ENCODE measurements at regions not wholly inside any gene's neighbourhood (a gene's known extent, or its start where the extent isn't known, plus 50 kb on each side); places are given as distances from the start of the nearest gene placed in this dataset.

DNA sequence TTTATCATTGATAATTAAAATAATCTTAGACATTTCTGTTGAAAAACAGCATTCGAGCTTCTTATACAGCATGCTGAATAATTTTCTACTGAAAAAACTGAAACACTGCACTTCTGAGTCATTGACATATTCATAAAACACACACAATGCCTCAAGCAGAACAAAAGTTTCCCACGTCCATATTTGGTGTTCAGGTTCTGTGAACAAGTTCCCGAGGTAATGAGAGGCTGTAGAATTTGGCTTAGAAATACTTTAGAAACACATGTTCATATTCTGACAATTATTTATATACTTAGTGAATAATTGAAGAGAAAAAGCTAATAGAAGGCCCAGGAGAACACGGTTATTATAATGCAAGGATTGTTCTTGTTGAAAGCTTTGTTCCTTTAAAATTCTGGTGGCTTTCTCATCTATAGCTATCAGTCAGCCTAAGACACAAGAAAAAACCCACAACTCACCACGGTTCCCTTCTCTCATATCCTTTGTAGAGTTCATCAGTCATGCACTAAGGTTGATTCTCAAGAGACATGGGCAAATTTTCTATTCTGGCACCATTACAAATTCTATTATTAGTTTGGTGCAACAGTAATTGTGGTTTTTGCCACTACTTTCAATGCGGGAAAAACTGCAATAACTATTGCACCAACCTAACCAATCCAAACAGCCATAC, 194.4 kb downstream of the TMX3 start:
- no peak for DNase-seq

DNA sequence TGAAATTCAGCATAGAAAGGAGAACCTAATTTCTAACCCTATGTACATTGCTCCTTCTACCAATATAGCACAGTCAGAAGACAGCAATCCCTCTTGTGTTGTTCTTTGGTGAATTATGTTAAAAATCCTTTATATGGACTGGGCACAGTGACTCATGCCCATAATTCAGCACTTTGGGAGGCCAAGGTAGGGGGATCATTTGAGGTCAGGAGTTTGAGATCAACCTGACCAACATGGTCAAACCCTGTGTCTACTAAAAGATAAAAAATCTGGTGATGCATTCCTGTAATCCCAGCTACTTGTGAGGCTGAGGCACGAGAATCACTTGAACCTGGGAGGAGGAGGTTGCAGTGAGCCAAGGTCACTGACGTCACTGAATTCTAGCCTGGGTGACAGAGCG, 195.6 kb downstream of the TMX3 start:
- DNase-seq, result no peak

DNA sequence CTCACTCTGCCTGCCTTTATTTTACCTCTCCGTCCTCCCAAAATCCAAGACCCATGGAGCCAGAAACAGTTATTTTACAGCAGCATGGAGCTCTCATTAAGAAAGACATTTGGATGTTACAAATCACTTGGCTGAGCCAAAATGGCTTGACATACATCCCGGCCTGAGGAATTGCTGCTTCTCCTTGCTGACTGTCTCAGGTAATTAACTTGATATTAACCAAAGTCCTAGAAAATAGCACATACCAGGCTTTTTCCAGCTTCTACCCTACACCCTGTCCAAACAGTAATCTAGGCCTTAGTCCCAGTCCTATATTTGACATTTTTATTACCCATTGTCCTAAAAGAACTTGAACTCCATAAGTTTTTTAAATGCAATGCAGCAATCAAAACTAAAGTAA, 205.0 kb downstream of the TMX3 start:
- DNase-seq, result no peak

DNA sequence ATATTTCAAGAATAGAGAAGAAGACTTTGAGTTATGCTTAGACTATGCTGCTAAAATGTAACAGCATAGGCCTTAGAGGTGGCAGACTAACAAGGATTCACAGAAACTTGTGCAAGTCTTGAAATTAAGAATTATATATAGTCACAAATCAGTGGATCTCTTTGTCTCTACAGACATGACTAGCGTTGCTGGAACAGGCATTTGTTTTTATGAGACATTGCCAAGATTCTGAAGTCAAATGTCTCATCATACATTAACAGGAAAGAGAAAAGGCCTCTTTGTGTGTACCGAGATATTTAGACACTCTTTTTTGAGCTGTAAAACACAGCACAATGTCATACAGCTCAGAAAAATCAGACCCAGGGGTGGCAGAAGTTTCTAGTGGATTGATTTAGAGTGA, 207.1 kb downstream of the TMX3 start:
- no peak for DNase-seq

DNA sequence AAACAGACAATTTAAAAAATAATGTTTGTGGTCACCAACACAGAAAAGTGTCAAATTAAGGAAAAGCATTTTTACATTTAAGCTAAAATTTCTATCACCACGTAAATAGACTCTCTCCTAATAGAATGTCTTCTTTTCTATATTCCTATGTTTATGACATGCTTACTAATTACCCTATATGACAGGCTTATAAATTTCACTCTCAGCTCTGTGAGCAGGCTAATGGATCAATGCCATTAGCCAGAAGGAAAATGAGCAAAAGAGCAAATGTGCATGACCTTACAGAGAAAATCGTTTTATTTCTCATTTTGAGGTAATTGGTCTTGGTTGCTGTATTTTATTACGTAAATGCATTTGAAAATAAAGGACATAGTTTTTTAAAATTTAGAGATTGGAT, 209.7 kb downstream of the TMX3 start:
- no peak for DNase-seq

DNA sequence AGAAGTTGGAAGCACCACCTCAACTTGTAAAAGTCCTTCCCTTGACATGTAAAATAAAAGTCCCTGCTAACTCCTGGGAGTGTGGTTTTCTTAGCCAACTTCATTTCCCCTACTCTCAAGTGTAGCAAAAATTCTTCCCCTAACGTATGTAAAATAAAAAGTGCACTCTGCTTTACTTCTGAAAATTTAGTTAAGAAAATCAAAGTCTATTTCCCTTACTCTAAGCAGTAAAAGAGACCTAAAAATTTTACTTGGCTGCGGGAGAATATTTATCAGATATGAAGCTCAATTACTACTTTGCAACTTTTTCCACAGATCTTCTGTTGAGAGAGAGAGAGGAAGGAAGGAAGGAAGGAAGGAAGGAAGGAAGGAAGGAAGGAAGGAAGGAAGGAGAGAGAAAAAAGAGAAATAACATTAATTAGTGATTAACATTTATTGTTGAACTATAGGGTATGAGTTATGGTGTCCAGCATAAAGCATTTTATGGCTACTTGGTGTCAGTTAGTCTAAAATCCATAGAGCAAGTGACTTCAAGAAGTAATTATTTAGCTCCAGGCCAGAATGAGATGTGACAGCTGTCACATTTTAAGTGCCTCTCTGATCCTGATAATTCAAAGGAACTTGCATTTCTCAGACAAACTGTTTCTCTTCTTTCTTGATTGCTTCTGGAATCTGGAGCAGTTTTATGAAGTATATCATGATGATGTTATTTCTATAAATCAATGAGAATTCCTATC, 210.3 kb downstream of the TMX3 start:
- DNase-seq, result no peak

DNA sequence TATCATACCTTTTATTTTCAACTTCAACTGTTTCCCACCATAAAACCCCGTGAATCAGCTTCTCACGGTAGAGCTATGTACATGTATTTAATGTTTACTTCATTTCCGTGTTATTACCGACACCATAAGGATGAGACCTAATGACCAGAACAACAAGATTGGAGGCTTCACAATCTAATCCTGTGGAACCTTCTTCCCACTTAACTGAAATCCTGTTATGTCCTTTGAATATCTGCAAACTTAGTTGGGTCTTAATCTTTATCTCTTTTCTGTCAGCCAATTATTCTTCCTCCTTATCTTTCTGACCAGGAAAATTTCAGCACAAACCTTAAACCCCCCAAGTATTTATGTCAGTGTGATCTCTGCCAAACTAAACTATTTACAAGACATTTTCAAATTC, 214.4 kb downstream of the TMX3 start:
- DNase-seq, result no peak

DNA sequence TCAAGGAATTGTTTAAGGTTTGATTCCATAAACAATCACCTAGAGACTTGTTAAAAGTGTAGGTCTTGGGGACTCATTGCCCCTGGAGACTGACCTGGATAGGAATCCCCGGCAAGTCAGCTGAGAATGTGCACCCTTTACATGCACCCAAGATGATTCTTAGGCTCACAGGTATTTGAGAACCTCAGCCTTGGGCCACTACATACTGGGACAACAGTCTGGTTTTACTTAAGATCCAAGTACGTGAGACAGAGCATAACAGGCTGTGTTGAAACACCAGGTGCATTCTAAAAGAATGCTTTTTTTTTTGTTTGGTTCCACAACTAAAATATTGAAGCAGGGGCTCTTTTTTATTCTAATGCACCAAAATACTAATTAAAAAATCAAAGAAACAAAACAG, 215.8 kb downstream of the TMX3 start:
- no peak for DNase-seq

DNA sequence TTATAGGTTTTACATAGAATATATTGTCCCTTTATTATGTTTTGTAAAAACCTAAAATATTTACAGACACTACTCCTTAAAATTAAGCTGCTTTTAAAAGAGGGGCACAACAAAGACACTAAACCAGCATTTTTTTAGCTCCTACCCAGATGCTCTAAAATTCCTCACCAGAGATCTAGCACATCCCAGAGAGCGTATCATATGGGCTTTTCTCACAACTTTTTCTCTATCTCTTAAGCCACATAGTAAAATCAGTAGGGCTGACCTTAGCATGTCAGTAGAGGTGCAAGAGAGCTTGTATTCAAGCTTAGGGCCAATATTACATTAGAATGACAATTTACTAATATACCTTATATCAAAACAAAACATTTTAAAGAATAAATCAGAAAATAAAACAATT, 216.3 kb downstream of the TMX3 start:
- no peak for DNase-seq

DNA sequence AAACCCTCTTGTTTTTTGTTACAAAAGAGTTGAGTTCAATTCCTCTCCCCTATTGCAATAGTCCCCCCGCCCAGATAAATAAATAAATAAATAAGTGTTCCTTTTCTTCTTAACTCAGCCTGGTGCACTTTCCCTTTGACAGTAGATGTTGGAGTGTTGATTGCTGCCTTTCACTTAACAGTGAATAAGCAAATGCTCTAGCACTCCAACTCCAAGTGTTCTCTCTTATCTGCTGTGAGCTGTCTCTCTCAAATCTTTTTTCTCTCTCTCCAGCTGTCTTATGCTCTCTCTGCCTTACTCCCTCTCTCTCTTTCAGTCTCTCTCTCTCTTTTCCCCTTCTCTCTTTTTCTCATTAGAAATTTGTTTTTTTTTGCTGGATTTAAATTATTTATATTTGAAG, 216.7 kb downstream of the TMX3 start:
- DNase-seq, result no peak

DNA sequence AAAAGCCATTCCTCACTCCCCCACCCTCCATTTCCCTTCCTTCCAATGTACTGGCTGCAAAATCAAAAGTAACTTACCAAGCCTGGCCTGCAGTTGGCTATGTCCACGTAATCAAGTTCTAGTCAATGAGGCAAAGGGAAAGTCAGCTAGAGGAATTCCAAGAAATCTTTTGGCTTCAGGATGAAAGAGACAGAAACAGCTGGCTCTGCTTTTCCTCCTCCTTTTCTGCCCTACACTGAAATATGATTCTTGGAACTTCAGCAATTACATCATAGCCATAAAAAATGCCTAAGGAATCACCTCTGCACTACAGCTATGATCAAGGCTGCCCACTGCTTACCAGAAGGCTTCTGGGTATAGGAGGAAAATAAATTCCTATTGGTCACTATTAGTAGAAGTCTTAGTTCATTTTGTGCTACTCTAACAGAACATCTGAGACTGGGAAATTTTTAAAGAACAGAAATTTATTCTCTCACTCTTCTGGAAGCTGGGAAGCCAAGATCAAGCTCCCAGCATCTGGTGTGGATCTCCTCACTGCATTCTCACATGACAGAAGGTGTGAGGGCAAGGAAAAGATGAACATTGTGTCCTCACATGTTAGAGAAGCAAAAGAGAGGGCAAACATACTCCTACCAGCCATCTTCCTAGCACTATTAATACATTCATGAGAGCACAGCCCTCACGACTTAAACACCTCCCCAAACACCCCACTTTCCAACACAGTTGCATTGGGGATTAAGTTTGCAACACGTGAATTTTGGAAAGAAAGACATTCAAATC, 219.9 kb downstream of the TMX3 start:
- DNase-seq, result no peak

DNA sequence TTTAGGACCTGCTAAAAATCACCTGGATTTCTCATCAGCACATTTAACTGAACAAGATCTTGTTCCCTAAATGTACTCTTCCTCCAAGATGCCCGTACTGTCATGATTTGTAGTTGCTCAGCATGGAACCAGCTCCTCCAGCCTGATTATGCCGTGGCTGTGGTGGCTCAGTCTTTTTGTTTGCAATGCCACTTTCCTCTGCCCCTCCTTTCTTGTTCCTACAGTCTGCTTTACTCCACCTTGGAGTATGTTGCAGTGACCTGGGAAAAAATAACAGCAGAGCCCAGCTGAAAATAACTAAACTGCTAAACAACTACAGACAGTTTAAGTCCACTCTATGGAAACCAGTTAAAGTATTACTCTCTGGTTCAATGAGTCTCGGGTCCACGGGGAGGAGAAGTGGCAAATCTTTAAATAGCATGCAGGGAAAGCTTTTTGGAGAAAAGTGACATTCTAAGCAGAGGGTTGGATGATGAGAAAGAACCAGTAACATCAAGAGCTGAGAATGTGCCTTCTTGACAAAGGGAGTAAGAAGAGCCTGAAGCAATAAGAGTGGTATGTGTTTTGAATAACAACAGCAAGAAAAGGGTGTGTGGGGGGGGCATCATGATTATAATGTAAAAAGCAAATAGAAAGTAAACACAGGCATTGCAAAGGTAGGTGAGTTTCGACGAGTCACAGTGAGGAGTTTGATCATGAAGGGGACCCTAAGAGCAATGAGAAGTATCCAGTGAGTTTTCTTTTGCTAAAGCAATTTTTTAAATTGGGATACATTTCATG, 225.7 kb downstream of the TMX3 start:
- DNase-seq, result no peak

DNA sequence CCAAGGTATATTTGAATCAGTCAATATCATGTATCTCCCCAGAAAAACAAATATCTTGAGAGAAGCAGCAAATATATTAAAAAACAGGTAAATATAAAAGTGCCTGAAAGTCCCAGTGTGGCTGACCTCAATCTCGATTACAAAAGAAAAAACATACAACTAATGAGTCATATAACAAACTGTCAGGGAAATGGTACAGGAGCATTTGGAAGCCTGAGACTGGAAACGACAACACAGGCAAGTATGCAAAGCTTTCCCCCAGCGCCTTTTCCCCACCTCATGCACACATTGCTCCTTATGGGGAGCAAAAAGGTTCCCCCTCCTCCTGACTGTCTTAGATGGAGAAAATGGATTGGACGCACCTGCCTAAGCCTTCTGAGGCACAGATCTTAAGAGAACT, 230.7 kb downstream of the TMX3 start:
- no peak for DNase-seq

DNA sequence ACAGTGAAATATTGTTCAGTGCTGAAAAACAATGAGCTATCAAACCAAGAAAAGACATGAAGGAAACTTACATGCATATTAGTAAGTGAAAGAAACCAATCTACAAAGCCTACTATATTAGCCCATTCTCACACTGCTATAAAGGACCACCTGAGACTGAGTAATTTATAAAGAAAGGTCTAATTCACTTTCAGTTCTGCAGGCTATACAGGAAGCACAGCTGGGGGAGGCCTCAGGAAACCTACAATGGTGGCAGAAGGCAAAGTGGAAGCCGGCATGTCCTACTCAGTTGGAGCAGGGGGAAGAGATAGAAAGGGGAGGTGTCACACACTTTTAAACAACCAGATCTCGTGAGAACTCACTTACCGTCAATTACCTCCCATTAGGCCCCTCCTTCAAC, 232.1 kb downstream of the TMX3 start:
- DNase-seq, result no peak

DNA sequence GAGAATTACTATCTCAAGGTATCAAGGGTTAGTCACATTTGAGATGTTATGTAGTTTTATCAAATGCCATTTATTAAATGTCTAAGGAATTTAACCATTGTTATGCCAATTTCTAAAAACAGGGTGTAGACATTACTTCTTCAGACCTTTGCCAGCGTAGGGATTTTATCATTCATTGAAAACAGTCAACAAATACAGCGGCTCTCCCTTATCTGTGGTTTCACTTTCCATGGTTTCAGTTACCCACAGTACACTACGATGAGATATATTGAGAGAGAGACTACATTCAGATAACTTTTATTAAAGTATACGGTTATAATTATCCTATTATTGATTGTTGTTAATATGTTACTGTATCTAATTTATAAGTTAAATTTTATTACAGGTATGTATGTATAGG, 234.7 kb downstream of the TMX3 start:
- no peak for DNase-seq

DNA sequence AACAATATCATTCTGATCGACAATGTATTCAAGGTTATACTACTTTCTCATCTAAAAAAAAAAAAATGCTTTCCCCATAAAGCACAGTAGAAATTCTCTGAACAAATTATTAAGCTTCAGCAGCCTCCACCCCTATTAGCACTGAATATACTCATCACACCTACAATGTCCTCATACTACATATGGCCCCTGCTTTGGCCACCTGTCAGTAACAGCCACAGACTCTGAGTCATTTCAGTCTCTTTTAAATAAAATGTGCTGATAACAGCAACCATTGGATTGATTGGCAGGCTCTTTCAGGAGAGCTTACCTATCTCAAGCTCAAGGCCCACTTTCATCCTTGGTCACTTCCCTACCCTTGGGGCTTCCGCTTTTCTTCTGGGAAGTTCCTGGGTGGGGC, 236.7 kb downstream of the TMX3 start:
- no peak for DNase-seq

DNA sequence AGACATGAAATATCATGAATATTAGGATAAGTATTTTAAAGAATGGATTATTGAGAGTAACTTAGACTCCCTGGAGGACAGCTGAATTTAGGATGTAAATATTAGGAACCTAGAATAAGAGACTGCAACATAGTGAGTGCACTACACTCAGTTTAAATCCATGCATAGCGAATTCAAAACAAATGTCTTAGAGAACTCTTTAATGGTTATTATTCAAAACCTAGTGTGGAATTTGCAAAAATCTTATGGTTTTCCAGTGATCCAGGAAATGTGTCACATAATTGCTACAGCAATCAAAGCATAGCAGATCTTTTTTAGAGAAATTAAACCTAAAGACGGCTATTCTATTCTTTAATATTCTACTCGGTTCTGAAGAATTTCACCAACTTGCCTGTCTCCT, 239.0 kb downstream of the TMX3 start:
- DNase-seq, result no peak

DNA sequence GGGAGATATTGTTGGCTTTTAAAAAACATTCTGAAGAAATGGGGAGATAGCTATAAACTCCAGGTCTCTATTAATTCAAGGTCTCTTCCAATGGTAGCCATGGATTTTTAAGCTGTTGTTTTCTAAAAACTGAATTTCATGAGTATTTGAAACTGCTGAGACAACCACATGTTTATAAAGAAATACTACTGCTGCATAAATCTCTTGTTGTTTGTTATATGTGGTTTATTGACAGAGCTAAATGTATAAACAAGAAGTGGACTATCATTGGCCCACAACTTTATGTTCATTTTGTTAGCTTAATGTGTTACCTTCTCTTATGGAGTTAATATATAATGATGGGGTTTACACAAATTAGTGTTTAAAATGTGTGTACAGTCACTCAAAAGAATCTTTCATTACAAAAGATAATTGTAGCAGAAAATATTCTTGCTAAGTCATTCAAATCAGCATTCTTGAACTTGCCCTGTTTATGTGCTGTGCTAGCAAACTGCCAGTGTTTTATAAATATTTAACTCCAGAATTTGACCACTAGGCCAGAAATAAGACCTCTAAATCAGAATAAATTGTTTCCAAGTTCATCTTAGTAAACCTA, 242.1 kb downstream of the TMX3 start:
- no peak for DNase-seq

DNA sequence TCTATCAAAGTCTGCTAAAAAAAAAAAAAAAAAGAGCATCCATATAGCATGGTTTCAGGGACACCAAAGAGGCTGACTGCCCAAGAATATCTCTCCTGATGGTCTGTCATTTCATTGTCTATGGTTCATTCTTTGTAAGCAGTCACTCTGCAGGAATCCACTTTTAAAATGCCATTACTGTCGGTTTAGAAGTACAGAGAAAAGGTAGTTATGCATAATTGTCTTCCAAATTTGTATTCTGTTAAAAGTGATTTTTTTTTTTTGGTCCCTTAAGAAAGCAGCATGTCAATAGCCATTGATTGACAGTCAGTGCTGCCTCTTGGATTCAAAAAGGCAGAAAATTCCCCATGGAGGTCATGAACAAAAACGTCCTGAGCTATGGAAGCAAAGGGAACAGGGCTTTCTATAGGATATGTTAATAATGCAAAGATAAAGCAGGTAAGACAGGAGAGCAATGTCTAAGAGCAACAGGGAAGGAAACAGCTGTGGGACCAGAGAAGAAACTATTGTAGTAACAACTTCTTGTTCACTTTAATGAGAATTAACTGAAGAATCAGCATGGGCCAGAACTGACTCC, 245.8 kb downstream of the TMX3 start:
- DNase-seq, result no peak

DNA sequence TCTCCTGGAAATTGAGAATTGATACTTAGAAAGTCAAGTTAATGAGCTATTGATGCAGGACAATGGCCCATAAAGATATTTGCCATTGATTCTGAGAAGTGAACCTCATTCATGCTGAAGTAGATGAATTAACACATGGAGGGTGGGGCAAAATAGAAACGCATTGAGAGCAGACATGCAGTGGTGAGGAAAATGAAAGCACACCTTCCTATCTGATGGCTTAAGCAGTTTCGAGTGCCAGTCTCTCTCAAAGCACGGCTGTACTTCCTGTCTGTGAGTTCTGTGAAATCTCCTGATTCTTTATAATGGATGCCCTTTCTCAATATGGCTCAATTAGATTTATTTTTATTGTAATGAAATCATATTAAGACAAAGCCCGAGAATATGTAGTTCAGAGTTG, 247.0 kb downstream of the TMX3 start:
- no peak for DNase-seq

DNA sequence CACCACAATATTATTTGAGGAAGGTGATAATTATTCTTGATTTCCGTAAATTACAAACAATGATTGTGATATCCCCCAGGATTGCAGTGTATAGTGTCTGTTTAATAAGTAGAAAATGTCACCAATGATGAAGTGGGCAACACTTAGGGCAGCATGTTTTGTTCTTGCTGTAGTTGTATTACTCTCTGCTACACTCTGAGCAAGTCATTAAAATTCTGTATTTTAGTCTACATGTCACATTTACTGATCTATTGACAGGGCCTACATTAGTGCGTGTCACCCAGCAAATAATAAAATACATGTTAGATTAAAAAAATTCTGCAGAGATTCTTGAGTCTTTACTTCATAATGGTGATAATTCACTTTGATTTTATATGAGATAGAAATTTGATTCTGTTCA, 247.6 kb downstream of the TMX3 start:
- DNase-seq, result no peak

DNA sequence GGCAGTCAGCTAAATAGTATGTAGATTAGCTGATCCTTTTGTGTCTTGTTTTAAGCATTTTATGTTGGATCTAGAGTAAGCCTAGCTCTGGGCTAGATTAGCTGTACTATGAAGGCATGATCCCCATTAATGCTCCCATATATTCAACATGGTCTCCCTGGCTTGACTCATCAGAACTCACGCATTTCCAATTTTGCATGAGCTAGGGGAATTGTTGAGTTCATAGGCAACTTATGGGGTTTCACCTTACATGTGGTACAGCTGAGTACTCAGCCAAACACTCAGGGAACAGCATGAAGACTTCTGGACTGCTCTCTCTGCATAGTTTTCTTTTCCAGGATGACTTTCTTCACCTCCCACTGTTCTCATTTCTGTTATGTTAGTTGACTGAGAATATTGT, 248.2 kb downstream of the TMX3 start:
- no peak for DNase-seq

DNA sequence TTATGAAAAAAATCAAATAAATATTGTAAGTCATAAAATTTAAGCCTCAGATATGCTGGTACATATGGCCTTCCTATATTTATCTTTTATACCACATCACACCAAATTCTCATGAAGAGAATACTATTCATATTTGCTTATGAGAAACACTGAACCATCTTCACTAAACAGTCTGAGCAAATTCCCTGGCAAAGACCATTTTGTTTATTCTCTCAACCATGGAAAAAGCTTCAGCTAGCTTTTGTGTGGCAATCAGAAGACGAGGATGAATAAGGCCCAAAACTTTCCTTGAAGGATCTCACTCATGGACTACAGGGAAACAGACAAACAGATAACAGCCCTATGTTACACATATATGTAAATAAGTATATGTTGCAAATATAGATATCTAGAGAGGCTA, 252.1 kb downstream of the TMX3 start:
- DNase-seq, result no peak
